Nephron (organoid): ENCODE measurements at regions not wholly inside any gene's neighbourhood (a gene's known extent, or its start where the extent isn't known, plus 50 kb on each side); places are given as distances from the start of the nearest gene placed in this dataset.

Source experiments
- H3K27ac Mint-ChIP-seq, 3 experiments: 2 replicates each; pipeline ENCODE4 v1.8.0; 2020; ENCODE audit warnings: mixed read lengths in 3 of 3, mild to moderate bottlenecking in 2 of 3, moderate library complexity in 1 of 3
- H3K27me3 Mint-ChIP-seq: 2 replicates; pipeline ENCODE4 v1.8.0; 2021; ENCODE audit warnings: low read depth, mild to moderate bottlenecking, moderate library complexity, mixed read lengths
- H3K36me3 Mint-ChIP-seq: 2 replicates; pipeline ENCODE4 v1.8.0; 2020; ENCODE audit warnings: low read depth, mixed read lengths
- H3K4me1 Mint-ChIP-seq: 2 replicates; pipeline ENCODE4 v1.8.0; 2020; ENCODE audit warnings: mixed read lengths
- H3K4me3 Mint-ChIP-seq, 3 experiments: 2 replicates each; pipeline ENCODE4 v1.8.0; 2020; ENCODE audit warnings: mild to moderate bottlenecking in 3 of 3, mixed read lengths in 3 of 3, moderate library complexity in 2 of 3
- H3K9me3 Mint-ChIP-seq: 2 replicates; pipeline ENCODE4 v1.8.0; 2020; ENCODE audit warnings: mixed read lengths
- TF ChIP-seq, protein P1 (sequence below), 3 experiments: fragments of 200-600 bp; sonication (generic); IDR thresholded peaks; one replicate each; pipeline ENCODE4 v1.5.0; 2021; ENCODE audit warnings: antibody characterized with exemption in 3 of 3; ENCODE audit not compliant: unreplicated experiment in 3 of 3

DNA sequence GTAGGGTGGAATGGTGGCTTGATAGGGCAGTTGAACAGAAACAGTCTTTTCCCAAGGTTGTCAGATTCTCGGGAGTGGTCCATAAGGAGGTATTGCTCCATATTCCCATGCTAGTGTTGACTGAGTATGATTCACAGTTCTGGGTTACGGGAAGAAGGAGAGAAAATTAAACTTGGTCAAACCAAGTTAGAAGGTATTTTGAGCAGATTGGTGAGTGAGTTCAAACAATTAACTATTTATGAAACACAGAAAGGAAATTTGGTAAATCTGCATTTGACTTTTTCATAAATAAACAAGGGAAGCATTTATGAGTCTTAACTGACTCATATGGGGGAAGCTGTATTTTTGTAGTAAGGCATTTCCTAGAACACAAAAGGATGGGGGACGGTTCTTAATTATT lies 2419.4 kb downstream of the PCDH9 start:
- H3K27me3 Mint-ChIP-seq: no peaks in the 10 kb centered on the region

DNA sequence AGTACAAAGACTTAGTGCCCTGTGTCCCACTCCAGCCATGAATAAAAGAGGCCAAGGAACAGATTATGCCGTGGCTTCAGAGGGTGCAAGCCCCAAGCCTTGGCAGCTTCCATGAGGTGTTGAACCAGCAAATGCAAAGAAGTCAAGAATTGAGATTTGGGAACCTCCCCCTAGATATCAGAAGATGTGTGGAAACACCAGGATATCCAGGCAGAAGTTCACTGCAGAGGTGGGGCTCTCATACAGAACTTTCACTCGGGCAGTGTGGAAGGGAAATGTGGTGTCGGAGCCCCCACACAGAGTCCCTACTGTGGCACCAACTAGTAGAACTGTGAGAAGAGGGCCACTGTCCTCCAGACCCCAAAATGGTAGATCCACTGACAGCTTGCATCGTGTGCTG lies 2421.4 kb downstream of the PCDH9 start:
- TF ChIP-seq, protein P1, sequence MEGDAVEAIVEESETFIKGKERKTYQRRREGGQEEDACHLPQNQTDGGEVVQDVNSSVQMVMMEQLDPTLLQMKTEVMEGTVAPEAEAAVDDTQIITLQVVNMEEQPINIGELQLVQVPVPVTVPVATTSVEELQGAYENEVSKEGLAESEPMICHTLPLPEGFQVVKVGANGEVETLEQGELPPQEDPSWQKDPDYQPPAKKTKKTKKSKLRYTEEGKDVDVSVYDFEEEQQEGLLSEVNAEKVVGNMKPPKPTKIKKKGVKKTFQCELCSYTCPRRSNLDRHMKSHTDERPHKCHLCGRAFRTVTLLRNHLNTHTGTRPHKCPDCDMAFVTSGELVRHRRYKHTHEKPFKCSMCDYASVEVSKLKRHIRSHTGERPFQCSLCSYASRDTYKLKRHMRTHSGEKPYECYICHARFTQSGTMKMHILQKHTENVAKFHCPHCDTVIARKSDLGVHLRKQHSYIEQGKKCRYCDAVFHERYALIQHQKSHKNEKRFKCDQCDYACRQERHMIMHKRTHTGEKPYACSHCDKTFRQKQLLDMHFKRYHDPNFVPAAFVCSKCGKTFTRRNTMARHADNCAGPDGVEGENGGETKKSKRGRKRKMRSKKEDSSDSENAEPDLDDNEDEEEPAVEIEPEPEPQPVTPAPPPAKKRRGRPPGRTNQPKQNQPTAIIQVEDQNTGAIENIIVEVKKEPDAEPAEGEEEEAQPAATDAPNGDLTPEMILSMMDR (IDR thresholded peaks at IDR 0.05; ENCODE audit: unreplicated experiment in 3 of 3): no peak
- Mint-ChIP-seq H3K9me3 (peaks cover 12% of the 10 kb centered on the region), H3K4me3 (no peak overlapping the region)

More for the DNA sequence above, 2419.4 kb downstream of the PCDH9 start:
- Mint-ChIP-seq H3K27ac (no peak overlapping the region), H3K9me3 (peaks cover 12% of the 10 kb centered on the region), H3K36me3 (peaks cover 6% of the 10 kb centered on the region), H3K4me3 (no peak overlapping the region), H3K4me1 (no peaks in the 10 kb centered on the region)
- TF ChIP-seq, protein P1 (IDR thresholded peaks at IDR 0.05; ENCODE audit: unreplicated experiment in 3 of 3): no peak

DNA sequence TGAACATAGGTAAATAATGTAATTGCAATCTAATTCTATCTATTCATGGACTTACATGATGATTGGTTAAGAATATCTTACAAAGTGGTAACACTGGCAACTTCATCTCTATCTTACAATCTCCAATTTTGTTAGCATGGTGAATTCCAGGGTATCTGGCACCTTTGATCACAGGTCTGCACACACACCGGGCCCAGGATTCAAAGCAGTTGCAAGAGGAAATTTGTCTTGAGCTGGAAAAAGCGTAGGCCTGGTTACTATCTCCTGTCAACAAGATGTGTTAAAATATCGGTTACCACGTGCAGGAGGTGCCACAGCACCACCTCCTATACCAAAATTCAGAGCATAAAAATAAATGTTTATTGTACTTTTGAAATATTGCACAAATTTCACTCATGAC lies 2428.4 kb downstream of the PCDH9 start:
- H3K4me3 Mint-ChIP-seq: no peak overlapping the region
- no peaks in the 10 kb centered on the region for H3K27me3 Mint-ChIP-seq
- no peaks in the 10 kb centered on the region for H3K9me3 Mint-ChIP-seq
- TF ChIP-seq, protein P1 (IDR thresholded peaks at IDR 0.05; ENCODE audit: unreplicated experiment in 3 of 3): no peak
- no peak overlapping the region for H3K27ac Mint-ChIP-seq
- no peaks in the 10 kb centered on the region for H3K36me3 Mint-ChIP-seq
- no peaks in the 10 kb centered on the region for H3K4me1 Mint-ChIP-seq

More for the DNA sequence above, 2421.4 kb downstream of the PCDH9 start:
- Mint-ChIP-seq H3K4me1 (no peaks in the 10 kb centered on the region), H3K36me3 (peaks cover 6% of the 10 kb centered on the region), H3K27ac (no peak overlapping the region), H3K27me3 (no peaks in the 10 kb centered on the region)

DNA sequence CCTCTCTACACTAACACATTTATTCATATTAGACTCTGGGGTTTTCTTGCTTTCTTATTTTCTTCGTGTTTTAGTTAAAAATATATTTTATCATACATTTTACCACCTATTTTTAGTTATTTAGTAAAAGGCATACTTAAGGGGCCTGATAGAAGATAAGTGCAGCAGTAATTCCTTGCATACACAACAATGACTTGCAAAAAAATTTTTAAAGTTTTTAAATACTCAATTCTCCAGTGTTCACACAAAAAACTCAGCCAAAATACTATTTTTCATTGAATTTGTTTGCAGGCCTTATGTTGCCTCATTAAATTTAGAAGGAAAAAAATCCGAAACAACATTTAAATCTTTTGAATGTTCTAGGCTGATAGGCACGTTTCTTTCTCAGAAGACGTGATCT lies 2431.7 kb downstream of the PCDH9 start:
- TF ChIP-seq, protein P1 (IDR thresholded peaks at IDR 0.05; ENCODE audit: unreplicated experiment in 3 of 3): no peak
- Mint-ChIP-seq H3K36me3 (no peaks in the 10 kb centered on the region), H3K4me1 (no peaks in the 10 kb centered on the region), H3K4me3 (no peak overlapping the region), H3K27ac (no peak overlapping the region), H3K9me3 (no peaks in the 10 kb centered on the region), H3K27me3 (no peaks in the 10 kb centered on the region)

DNA sequence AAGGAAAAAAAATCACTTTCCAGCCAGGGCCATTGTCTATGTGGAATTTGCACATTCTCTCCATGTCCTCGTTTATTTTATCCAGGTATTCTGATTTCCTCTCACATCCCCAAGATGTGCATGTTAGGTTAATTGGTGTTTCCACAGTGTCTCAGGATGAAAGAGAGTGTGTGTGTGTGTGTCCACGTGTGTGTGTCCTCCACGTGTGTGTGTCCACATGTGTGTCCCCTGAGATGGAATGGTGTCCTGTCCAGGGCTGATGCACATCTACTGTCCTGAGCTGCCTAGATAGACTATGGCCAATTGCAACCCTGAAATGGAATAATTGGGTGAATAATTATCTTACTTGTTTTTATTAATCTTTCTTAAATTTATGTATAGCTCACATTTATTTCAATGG lies 2436.5 kb downstream of the PCDH9 start:
- no peaks in the 10 kb centered on the region for H3K9me3 Mint-ChIP-seq
- no peak overlapping the region for H3K4me3 Mint-ChIP-seq
- no peaks in the 10 kb centered on the region for H3K27me3 Mint-ChIP-seq
- no peaks in the 10 kb centered on the region for H3K36me3 Mint-ChIP-seq
- no peak overlapping the region for H3K27ac Mint-ChIP-seq
- H3K4me1 Mint-ChIP-seq: peaks cover 5% of the 10 kb centered on the region
- TF ChIP-seq, protein P1 (IDR thresholded peaks at IDR 0.05; ENCODE audit: unreplicated experiment in 3 of 3): no peak

DNA sequence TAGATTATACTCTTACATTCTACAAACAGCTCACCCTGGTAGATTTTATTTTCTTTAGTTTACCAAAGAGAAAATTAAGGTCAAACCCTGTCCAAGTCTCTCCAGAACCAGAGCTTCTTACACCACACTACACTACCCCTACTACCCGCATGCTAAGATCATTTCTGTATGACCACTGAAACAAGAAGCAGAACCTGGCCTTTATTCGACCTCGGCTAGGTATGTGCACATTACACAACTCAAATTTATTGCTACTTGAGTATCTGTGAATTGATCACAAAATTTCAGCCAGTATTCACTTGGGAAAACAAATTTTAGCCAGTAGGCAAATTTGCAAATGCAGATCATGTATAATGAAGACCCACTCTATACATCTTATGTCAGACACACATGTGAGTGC lies 2437.0 kb downstream of the PCDH9 start:
- Mint-ChIP-seq H3K36me3 (no peaks in the 10 kb centered on the region), H3K27ac (no peak overlapping the region), H3K4me1 (peaks cover 5% of the 10 kb centered on the region), H3K4me3 (no peak overlapping the region), H3K9me3 (no peaks in the 10 kb centered on the region), H3K27me3 (no peaks in the 10 kb centered on the region)
- TF ChIP-seq, protein P1 (IDR thresholded peaks at IDR 0.05; ENCODE audit: unreplicated experiment in 3 of 3): no peak
